ENCODE measurements at regions not wholly inside any gene's neighbourhood (a gene's known extent, or its start where the extent isn't known, plus 50 kb on each side); places are given as distances from the start of the nearest gene placed in this dataset.

DNA sequence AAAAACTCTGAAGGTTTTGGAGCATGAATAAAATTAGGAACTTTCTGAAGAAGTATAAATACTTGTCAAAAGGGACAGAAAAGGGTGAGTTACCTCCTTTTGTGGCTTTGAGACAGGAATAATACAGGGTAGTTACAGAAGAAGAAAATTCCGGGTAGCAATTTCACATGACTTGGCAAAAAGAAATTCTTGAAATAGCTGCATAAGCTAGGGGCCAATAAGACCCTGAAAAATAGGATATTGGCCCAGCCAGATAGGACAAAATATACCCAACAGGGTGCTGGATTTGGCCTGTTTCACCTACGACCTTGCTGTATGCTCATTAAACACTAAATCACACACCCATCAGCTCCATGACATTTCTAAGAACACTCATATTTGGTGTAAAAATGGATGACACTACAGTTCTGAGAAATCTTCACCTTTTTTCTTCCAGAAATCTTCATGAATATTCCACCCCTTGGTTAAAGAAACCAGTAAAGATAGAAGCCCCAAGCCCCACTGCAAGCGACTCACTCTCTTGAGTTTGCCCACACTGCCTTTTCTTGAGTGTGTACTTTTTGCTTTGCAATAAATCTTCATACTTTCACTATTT is 362.7 kb downstream of the SEMA3D start:
- H3K9me2 ChIP-seq (replicated peaks; ENCODE audit: low read depth, low read length): no peaks in the 10 kb centered on the region
- no peaks in the 10 kb centered on the region for H3K36me3 ChIP-seq (ENCODE audit: insufficient read depth, low read length)
- H3K27me3 ChIP-seq (ENCODE audit: insufficient read depth, low read length, poor library complexity, severe bottlenecking): no peaks in the 10 kb centered on the region
- H4K20me1 ChIP-seq (ENCODE audit: insufficient read depth, low read length, poor library complexity, severe bottlenecking): no peaks in the 10 kb centered on the region
- no peak overlapping the region for H3K4me2 ChIP-seq (ENCODE audit: low read depth, low read length, poor library complexity, severe bottlenecking)
- H3K9ac ChIP-seq (ENCODE audit: low read depth, low read length, poor library complexity, severe bottlenecking): no peak overlapping the region
- TF ChIP-seq, protein P1, sequence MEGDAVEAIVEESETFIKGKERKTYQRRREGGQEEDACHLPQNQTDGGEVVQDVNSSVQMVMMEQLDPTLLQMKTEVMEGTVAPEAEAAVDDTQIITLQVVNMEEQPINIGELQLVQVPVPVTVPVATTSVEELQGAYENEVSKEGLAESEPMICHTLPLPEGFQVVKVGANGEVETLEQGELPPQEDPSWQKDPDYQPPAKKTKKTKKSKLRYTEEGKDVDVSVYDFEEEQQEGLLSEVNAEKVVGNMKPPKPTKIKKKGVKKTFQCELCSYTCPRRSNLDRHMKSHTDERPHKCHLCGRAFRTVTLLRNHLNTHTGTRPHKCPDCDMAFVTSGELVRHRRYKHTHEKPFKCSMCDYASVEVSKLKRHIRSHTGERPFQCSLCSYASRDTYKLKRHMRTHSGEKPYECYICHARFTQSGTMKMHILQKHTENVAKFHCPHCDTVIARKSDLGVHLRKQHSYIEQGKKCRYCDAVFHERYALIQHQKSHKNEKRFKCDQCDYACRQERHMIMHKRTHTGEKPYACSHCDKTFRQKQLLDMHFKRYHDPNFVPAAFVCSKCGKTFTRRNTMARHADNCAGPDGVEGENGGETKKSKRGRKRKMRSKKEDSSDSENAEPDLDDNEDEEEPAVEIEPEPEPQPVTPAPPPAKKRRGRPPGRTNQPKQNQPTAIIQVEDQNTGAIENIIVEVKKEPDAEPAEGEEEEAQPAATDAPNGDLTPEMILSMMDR (conservative IDR thresholded peaks at IDR 0.05; ENCODE audit: low read length): no peak
- no peak for TF ChIP-seq EZH2phosphoT487 (IDR thresholded peaks at IDR 0.05; ENCODE audit: borderline replicate concordance)
- no peaks in the 10 kb centered on the region for H3K79me2 ChIP-seq (ENCODE audit: insufficient read depth, low read length)
- no peaks in the 10 kb centered on the region for H3F3A ChIP-seq (ENCODE audit: low read depth)
- no peak overlapping the region for H2AFZ ChIP-seq (ENCODE audit: low read length)
- H3K9me3 ChIP-seq (ENCODE audit: insufficient read depth, low read depth, low read length): no peaks in the 10 kb centered on the region
- H3K4me1 ChIP-seq (ENCODE audit: insufficient read depth, low read length, poor library complexity, severe bottlenecking): no peaks in the 10 kb centered on the region
- H3K4me3 ChIP-seq (ENCODE audit: low read length, poor library complexity, severe bottlenecking): no peak overlapping the region

DNA sequence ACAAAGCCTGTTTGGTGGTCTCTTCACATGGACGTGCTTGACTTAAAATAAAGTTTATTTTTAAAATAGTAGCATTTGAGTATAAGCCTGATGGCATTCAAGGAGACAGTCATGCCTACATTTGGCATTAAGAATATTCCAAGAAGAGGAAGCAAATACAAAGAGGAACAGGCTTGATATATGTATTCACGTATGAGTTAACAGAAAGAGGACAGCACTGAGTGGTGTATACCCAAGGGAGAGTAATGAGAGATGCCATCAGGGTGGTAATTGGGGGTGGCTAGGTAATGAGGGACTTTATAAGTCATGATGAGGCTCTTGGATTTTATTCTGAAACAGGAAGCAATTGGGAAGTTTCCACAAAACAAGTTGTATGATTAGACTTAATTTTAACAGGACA is 363.3 kb downstream of the SEMA3D start:
- TF ChIP-seq, protein P1 (conservative IDR thresholded peaks at IDR 0.05; ENCODE audit: low read length): no peak
- TF ChIP-seq EZH2phosphoT487 (IDR thresholded peaks at IDR 0.05; ENCODE audit: borderline replicate concordance): no peak
- no peaks in the 10 kb centered on the region for H3F3A ChIP-seq (ENCODE audit: low read depth)
- H3K9me2 ChIP-seq (replicated peaks; ENCODE audit: low read depth, low read length): no peaks in the 10 kb centered on the region
- H3K9me3 ChIP-seq (ENCODE audit: insufficient read depth, low read depth, low read length): no peaks in the 10 kb centered on the region
- no peaks in the 10 kb centered on the region for H3K4me1 ChIP-seq (ENCODE audit: insufficient read depth, low read length, poor library complexity, severe bottlenecking)
- no peaks in the 10 kb centered on the region for H3K27me3 ChIP-seq (ENCODE audit: insufficient read depth, low read length, poor library complexity, severe bottlenecking)
- H3K79me2 ChIP-seq (ENCODE audit: insufficient read depth, low read length): no peaks in the 10 kb centered on the region
- H3K36me3 ChIP-seq (ENCODE audit: insufficient read depth, low read length): no peaks in the 10 kb centered on the region
- H3K4me2 ChIP-seq (ENCODE audit: low read depth, low read length, poor library complexity, severe bottlenecking): no peak overlapping the region
- no peak overlapping the region for H3K9ac ChIP-seq (ENCODE audit: low read depth, low read length, poor library complexity, severe bottlenecking)
- H2AFZ ChIP-seq (ENCODE audit: low read length): no peak overlapping the region
- H4K20me1 ChIP-seq (ENCODE audit: insufficient read depth, low read length, poor library complexity, severe bottlenecking): no peaks in the 10 kb centered on the region
- no peak overlapping the region for H3K4me3 ChIP-seq (ENCODE audit: low read length, poor library complexity, severe bottlenecking)

DNA sequence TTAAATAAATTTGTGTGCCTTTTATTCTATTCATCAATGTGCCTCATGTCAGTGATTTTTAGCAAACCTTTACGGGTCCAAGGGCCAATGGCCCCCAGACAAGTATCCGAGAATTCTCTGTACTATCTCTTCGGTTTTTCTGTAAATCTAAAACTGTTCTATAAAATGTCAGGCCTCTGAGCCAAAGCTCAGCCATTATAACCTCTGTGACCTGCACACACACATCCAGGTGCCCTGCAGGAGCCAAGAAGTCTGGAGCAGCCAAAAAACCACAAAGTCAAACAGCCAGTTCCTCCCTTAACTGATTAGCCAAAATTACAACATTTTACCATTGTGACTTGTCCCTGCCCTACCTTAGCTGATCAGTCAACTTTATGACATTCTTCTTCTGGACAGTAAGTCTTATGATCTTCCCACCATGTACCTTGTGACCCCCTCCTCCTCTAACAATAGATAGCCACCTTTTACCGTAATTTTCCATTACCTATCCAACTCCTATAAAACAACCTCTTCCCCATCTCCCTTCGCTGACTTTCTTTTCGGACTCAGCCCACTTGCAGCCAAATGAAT is 363.8 kb downstream of the SEMA3D start:
- H3K4me3 ChIP-seq (ENCODE audit: low read length, poor library complexity, severe bottlenecking): no peak overlapping the region
- H3K9me2 ChIP-seq (replicated peaks; ENCODE audit: low read depth, low read length): no peaks in the 10 kb centered on the region
- H3K9ac ChIP-seq (ENCODE audit: low read depth, low read length, poor library complexity, severe bottlenecking): no peak overlapping the region
- no peaks in the 10 kb centered on the region for H3K79me2 ChIP-seq (ENCODE audit: insufficient read depth, low read length)
- H3K4me1 ChIP-seq (ENCODE audit: insufficient read depth, low read length, poor library complexity, severe bottlenecking): no peaks in the 10 kb centered on the region
- no peaks in the 10 kb centered on the region for H3K36me3 ChIP-seq (ENCODE audit: insufficient read depth, low read length)
- no peak overlapping the region for H3K4me2 ChIP-seq (ENCODE audit: low read depth, low read length, poor library complexity, severe bottlenecking)
- H3K9me3 ChIP-seq (ENCODE audit: insufficient read depth, low read depth, low read length): no peaks in the 10 kb centered on the region
- H3K27me3 ChIP-seq (ENCODE audit: insufficient read depth, low read length, poor library complexity, severe bottlenecking): no peaks in the 10 kb centered on the region
- TF ChIP-seq, protein P1 (conservative IDR thresholded peaks at IDR 0.05; ENCODE audit: low read length): no peak
- no peak for TF ChIP-seq EZH2phosphoT487 (IDR thresholded peaks at IDR 0.05; ENCODE audit: borderline replicate concordance)
- no peaks in the 10 kb centered on the region for H4K20me1 ChIP-seq (ENCODE audit: insufficient read depth, low read length, poor library complexity, severe bottlenecking)
- H3F3A ChIP-seq (ENCODE audit: low read depth): no peaks in the 10 kb centered on the region
- no peak overlapping the region for H2AFZ ChIP-seq (ENCODE audit: low read length)

All from Loucy (cell line).